SK-N-SH (cell line): ENCODE measurements at regions not wholly inside any gene's neighbourhood (a gene's known extent, or its start where the extent isn't known, plus 50 kb on each side); places are given as distances from the start of the nearest gene placed in this dataset.

ENCODE experiments used
- CTCF ChIA-PET: fragments of 300-600, 350-600 bp; formaldehyde crosslinking; extraction: SDS; loops from one replicate; lab custom pipeline; 2021; lab: Yijun Ruan, JAX
- POLR2A ChIA-PET: fragments of 350-600 bp; sonication (Branson Sonifier 250); formaldehyde crosslinking; extraction: SDS; loops from one replicate; lab custom pipeline; 2020; ENCODE audit warnings: antibody characterized with exemption, inconsistent platforms; lab: Yijun Ruan, JAX
- DNase-seq: peaks from one replicate; pipeline ENCODE4 v3.0.0; 2012
- H2AFZ ChIP-seq: fragments of 200-600 bp; sonication (generic); 2 replicates; pipeline ENCODE4 v1.8.1; 2016; ENCODE audit warnings: antibody characterized with exemption, mild to moderate bottlenecking, low read depth
- H3F3A ChIP-seq: fragments of 200-600 bp; sonication (generic); replicated peaks from 2 replicates; pipeline ENCODE3; 2016; ENCODE audit warnings: antibody characterized with exemption, mild to moderate bottlenecking; ENCODE audit not compliant: insufficient read depth
- H3K27ac ChIP-seq, 2 experiments: fragments of 200-500 bp in 1 of 2; fragments of 200-600 bp in 1 of 2; sonication (Bioruptor generic) in 1 of 2; sonication (generic), shearing (Covaris generic) in 1 of 2; 2 replicates each; pipeline versions ENCODE4 v1.5.1 to v1.6.1; 2014 to 2016; ENCODE audit warnings: low read depth in 2 of 2, inconsistent platforms in 1 of 2, low read length in 1 of 2, mild to moderate bottlenecking in 1 of 2, mixed read lengths in 1 of 2
- H3K27me3 ChIP-seq: fragments of 200-600 bp; sonication (generic), shearing (Covaris generic); 2 replicates; pipeline ENCODE4 v1.6.1; 2016; ENCODE audit warnings: mixed run types; ENCODE audit not compliant: insufficient read depth
- H3K36me3 ChIP-seq, 2 experiments: fragments of 200-500 bp in 1 of 2; fragments of 200-600 bp in 1 of 2; sonication (Bioruptor generic) in 1 of 2; sonication (generic) in 1 of 2; replicated peaks in 1 of 2; 2 replicates each; pipeline versions ENCODE3 to v1.5.1; 2014 to 2016; ENCODE audit warnings: low read length in 1 of 2, mild to moderate bottlenecking in 1 of 2; ENCODE audit not compliant: insufficient read depth in 2 of 2, control insufficient read depth in 1 of 2
- H3K4me1 ChIP-seq, 2 experiments: fragments of 200-500 bp in 1 of 2; fragments of 200-600 bp in 1 of 2; sonication (Bioruptor generic) in 1 of 2; sonication (generic), shearing (Covaris generic) in 1 of 2; 2 replicates each; pipeline versions ENCODE4 v1.5.1 to v1.6.1; 2014 to 2016; ENCODE audit warnings: low read depth in 1 of 2, low read length in 1 of 2, mixed run types in 1 of 2; ENCODE audit not compliant: insufficient read depth in 2 of 2, control insufficient read depth in 1 of 2
- H3K4me2 ChIP-seq: fragments of 200-600 bp; sonication (generic), shearing (Covaris generic); 2 replicates; pipeline ENCODE4 v1.6.1; 2017; ENCODE audit warnings: mixed run types
- H3K4me3 ChIP-seq, 2 experiments: fragments of 200-500 bp in 1 of 2; fragments of 200-600 bp in 1 of 2; sonication (Bioruptor generic) in 1 of 2; sonication (generic), shearing (Covaris generic) in 1 of 2; 2 replicates each; pipeline versions ENCODE4 v1.5.1 to v1.8.1; 2014 to 2016; ENCODE audit warnings: low read depth in 2 of 2, inconsistent platforms in 1 of 2, low read length in 1 of 2, mild to moderate bottlenecking in 1 of 2, mixed read lengths in 1 of 2, moderate library complexity in 1 of 2
- H3K79me2 ChIP-seq: fragments of 200-600 bp; sonication (generic); 2 replicates; pipeline ENCODE4 v1.8.1; 2017; ENCODE audit warnings: mild to moderate bottlenecking; ENCODE audit not compliant: insufficient read depth
- H3K9ac ChIP-seq: fragments of 200-600 bp; sonication (generic); 2 replicates; pipeline ENCODE4 v1.6.1; 2017; ENCODE audit warnings: mixed run types
- H3K9me2 ChIP-seq: fragments of 200-600 bp; sonication (generic); 2 replicates; pipeline ENCODE4 v1.6.1; 2017; ENCODE audit warnings: mixed run types
- H3K9me3 ChIP-seq: fragments of 200-600 bp; sonication (generic); 2 replicates; pipeline ENCODE4 v1.6.1; 2017; ENCODE audit warnings: mixed run types, mild to moderate bottlenecking, moderate library complexity
- H4K20me1 ChIP-seq: fragments of 200-600 bp; sonication (generic); 2 replicates; pipeline ENCODE4 v1.6.1; 2017; ENCODE audit warnings: mild to moderate bottlenecking, mixed run types; ENCODE audit not compliant: insufficient read depth
- ELF1 ChIP-seq: IDR thresholded peaks from 2 replicates; pipeline ENCODE4 v1.4.0; 2012
- EP300 ChIP-seq, 2 experiments: IDR thresholded peaks; 2 replicates each; pipeline versions ENCODE4 v1.4.0 to v1.6.1; 2012; ENCODE audit warnings: borderline replicate concordance in 1 of 2, low read depth in 1 of 2, low read length in 1 of 2
- FOSL2 ChIP-seq: IDR thresholded peaks from 2 replicates; pipeline ENCODE4 v1.4.0; 2012; ENCODE audit warnings: low read depth, mild to moderate bottlenecking, moderate library complexity, borderline replicate concordance
- FOXJ3 ChIP-seq: sonication (generic); formaldehyde crosslinking; IDR thresholded peaks from 2 replicates; pipeline ENCODE4 v1.5.1; 2020; ENCODE audit warnings: mild to moderate bottlenecking, missing genetic modification reagents
- FOXM1 ChIP-seq: IDR thresholded peaks from 2 replicates; pipeline ENCODE4 v1.4.0; 2012; ENCODE audit warnings: low read depth, mild to moderate bottlenecking
- JUND ChIP-seq: IDR thresholded peaks from 2 replicates; pipeline ENCODE4 v1.4.0; 2012
- MEF2A ChIP-seq: IDR thresholded peaks from 2 replicates; pipeline ENCODE4 v1.4.0; 2012; ENCODE audit warnings: low read depth, borderline replicate concordance
- MXI1 ChIP-seq: IDR thresholded peaks from 2 replicates; pipeline ENCODE4 v1.6.1; 2012; ENCODE audit warnings: mild to moderate bottlenecking, low read depth, low read length, improper control_type of control experiment
- POLR2AphosphoS5 ChIP-seq: IDR thresholded peaks from 2 replicates; pipeline ENCODE4 v1.6.1; 2012; ENCODE audit warnings: low read depth, low read length
- RAD21 ChIP-seq: IDR thresholded peaks from 2 replicates; pipeline ENCODE4 v1.6.1; 2012; ENCODE audit warnings: mild to moderate bottlenecking, low read length
- RCOR1 ChIP-seq: fragments of 150-350 bp; IDR thresholded peaks from 2 replicates; pipeline ENCODE4 v1.6.1; 2017; ENCODE audit warnings: antibody characterized with exemption, low read length
- RFX5 ChIP-seq: IDR thresholded peaks from 2 replicates; pipeline ENCODE4 v1.6.1; 2012; ENCODE audit warnings: mild to moderate bottlenecking, improper control_type of control experiment, low read length
- RXRA ChIP-seq: IDR thresholded peaks from 2 replicates; pipeline ENCODE4 v1.4.0; 2012; ENCODE audit warnings: low read depth, mild to moderate bottlenecking, borderline replicate concordance
- SMC3 ChIP-seq: IDR thresholded peaks from 2 replicates; pipeline ENCODE4 v1.6.1; 2012; ENCODE audit warnings: low read depth, low read length, improper control_type of control experiment
- TAF1 ChIP-seq: IDR thresholded peaks from 2 replicates; pipeline ENCODE4 v1.6.1; 2012; ENCODE audit warnings: low read depth, mild to moderate bottlenecking, low read length, moderate library complexity, borderline replicate concordance
- TCF12 ChIP-seq: IDR thresholded peaks from 2 replicates; pipeline ENCODE4 v1.4.0; 2012
- TEAD4 ChIP-seq: IDR thresholded peaks from 2 replicates; pipeline ENCODE4 v1.4.0; 2012; ENCODE audit warnings: mild to moderate bottlenecking, borderline replicate concordance; ENCODE audit not compliant: insufficient read depth
- YY1 ChIP-seq: IDR thresholded peaks from 2 replicates; pipeline ENCODE4 v1.4.0; 2012; ENCODE audit warnings: low read depth, mild to moderate bottlenecking
- WGBS: methylation state at CpG from one replicate; pipeline ENCODE4 v1.1.6; 2017; ENCODE audit warnings: low lambda C conversion rate; 5-methylcytosine and 5-hydroxymethylcytosine counted together
- TF ChIP-seq, protein P1 (sequence below): IDR thresholded peaks from 2 replicates; pipeline ENCODE4; 2012
- TF ChIP-seq, protein P2 (sequence below): fragments of 150-350 bp; IDR thresholded peaks from 2 replicates; pipeline ENCODE4 v1.6.1; 2017; ENCODE audit warnings: antibody characterized with exemption, low read length, low read depth, borderline replicate concordance
- TF ChIP-seq, protein P3 (sequence below): IDR thresholded peaks from 2 replicates; pipeline ENCODE4 v1.6.1; 2012; ENCODE audit warnings: mild to moderate bottlenecking, low read depth, low read length, moderate library complexity
- TF ChIP-seq, protein P4 (sequence below): fragments of 150-350 bp; IDR thresholded peaks from 2 replicates; pipeline ENCODE4 v1.6.1; 2016; ENCODE audit warnings: mild to moderate bottlenecking, low read depth, low read length
- TF ChIP-seq, protein P5 (sequence below): IDR thresholded peaks from 2 replicates; pipeline ENCODE4 v1.4.0; 2012; ENCODE audit warnings: low read depth
- TF ChIP-seq, protein P6 (sequence below): IDR thresholded peaks from 2 replicates; pipeline ENCODE4 v1.4.0; 2012; ENCODE audit warnings: low read depth, borderline replicate concordance
- TF ChIP-seq, protein P7 (sequence below): fragments of 200-600 bp; sonication (generic); IDR thresholded peaks from 2 replicates; pipeline ENCODE4 v1.6.1; 2017; ENCODE audit warnings: antibody characterized with exemption, mild to moderate bottlenecking, moderate library complexity

DNA sequence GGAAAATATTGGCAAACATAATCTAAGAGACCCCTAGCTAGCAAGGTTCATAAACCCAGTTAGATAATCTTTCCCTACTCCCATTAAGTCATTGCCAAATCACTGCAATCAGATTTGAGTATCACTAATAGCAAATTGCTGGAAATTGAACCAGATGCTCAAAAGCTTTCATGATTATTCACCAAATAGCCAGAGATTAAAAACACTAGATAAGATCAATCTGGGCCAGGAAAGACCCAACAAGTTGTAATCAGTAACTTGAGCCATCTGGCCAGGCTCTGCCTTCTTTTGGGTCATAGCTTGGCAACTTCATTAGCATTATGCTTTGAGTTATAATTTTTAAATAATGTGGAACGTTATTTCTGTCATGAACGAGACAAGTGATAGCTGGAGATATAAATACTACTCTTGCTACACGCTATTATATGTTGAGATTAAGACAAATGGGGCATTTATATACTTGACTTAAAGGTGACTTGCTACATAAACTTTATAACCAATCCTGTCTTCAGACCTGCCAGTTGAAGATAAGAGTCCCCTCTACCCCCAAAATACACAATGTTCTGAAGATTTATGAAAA lies 196.6 kb upstream of the EDNRA start:
- CTCF ChIA-PET: no interaction called here
- Histone ChIP-seq H3K4me2 (no peak overlapping the region), H3K9me3 (no peaks in the 10 kb centered on the region), H3K79me2 (no peaks in the 10 kb centered on the region), H2AFZ (no peak overlapping the region), H4K20me1 (no peaks in the 10 kb centered on the region), H3K27ac (peak overlapping the region in 1 of 2 experiments; percentile 47; a peak in 2 of 4 replicates), H3F3A (no peaks in the 10 kb centered on the region), H3K4me3 (no peak overlapping the region), H3K9ac (no peak overlapping the region), H3K27me3 (no peaks in the 10 kb centered on the region), H3K36me3 (no peaks in the 10 kb centered on the region), H3K4me1 (no peaks in the 10 kb centered on the region; a peak in 1 of 4 replicates), H3K9me2 (no peaks in the 10 kb centered on the region)
- peak; percentile 51 for DNase-seq
- POLR2A ChIA-PET: no interaction called here
- WGBS: 13% methylated on average over 3 of the region's 3 CpGs
- peak; percentile 35; the same call in 1 of the 2 replicates for TF ChIP-seq POLR2AphosphoS5
- TF ChIP-seq RCOR1: peak; percentile 88
- TF ChIP-seq FOSL2: no peak
- TF ChIP-seq, protein P1, sequence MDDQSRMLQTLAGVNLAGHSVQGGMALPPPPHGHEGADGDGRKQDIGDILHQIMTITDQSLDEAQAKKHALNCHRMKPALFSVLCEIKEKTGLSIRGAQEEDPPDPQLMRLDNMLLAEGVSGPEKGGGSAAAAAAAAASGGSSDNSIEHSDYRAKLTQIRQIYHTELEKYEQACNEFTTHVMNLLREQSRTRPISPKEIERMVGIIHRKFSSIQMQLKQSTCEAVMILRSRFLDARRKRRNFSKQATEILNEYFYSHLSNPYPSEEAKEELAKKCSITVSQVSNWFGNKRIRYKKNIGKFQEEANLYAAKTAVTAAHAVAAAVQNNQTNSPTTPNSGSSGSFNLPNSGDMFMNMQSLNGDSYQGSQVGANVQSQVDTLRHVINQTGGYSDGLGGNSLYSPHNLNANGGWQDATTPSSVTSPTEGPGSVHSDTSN: no peak
- TF ChIP-seq, protein P2, sequence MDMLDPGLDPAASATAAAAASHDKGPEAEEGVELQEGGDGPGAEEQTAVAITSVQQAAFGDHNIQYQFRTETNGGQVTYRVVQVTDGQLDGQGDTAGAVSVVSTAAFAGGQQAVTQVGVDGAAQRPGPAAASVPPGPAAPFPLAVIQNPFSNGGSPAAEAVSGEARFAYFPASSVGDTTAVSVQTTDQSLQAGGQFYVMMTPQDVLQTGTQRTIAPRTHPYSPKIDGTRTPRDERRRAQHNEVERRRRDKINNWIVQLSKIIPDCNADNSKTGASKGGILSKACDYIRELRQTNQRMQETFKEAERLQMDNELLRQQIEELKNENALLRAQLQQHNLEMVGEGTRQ: no peak
- 0 out of 2 replicates have a peak, but pooled peaks have one; percentile 24 for TF ChIP-seq JUND
- TF ChIP-seq TEAD4: peak; percentile 56; the same call in 1 of the 2 replicates
- peak; percentile 73 for TF ChIP-seq TCF12
- TF ChIP-seq FOXM1: no peak
- TF ChIP-seq MEF2A: no peak
- TF ChIP-seq, protein P3, sequence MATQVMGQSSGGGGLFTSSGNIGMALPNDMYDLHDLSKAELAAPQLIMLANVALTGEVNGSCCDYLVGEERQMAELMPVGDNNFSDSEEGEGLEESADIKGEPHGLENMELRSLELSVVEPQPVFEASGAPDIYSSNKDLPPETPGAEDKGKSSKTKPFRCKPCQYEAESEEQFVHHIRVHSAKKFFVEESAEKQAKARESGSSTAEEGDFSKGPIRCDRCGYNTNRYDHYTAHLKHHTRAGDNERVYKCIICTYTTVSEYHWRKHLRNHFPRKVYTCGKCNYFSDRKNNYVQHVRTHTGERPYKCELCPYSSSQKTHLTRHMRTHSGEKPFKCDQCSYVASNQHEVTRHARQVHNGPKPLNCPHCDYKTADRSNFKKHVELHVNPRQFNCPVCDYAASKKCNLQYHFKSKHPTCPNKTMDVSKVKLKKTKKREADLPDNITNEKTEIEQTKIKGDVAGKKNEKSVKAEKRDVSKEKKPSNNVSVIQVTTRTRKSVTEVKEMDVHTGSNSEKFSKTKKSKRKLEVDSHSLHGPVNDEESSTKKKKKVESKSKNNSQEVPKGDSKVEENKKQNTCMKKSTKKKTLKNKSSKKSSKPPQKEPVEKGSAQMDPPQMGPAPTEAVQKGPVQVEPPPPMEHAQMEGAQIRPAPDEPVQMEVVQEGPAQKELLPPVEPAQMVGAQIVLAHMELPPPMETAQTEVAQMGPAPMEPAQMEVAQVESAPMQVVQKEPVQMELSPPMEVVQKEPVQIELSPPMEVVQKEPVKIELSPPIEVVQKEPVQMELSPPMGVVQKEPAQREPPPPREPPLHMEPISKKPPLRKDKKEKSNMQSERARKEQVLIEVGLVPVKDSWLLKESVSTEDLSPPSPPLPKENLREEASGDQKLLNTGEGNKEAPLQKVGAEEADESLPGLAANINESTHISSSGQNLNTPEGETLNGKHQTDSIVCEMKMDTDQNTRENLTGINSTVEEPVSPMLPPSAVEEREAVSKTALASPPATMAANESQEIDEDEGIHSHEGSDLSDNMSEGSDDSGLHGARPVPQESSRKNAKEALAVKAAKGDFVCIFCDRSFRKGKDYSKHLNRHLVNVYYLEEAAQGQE: no peak
- no peak for TF ChIP-seq SMC3
- TF ChIP-seq, protein P4, sequence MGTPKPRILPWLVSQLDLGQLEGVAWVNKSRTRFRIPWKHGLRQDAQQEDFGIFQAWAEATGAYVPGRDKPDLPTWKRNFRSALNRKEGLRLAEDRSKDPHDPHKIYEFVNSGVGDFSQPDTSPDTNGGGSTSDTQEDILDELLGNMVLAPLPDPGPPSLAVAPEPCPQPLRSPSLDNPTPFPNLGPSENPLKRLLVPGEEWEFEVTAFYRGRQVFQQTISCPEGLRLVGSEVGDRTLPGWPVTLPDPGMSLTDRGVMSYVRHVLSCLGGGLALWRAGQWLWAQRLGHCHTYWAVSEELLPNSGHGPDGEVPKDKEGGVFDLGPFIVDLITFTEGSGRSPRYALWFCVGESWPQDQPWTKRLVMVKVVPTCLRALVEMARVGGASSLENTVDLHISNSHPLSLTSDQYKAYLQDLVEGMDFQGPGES: no peak
- TF ChIP-seq RAD21: no peak
- no peak for TF ChIP-seq YY1
- no peak for TF ChIP-seq MXI1
- no peak for TF ChIP-seq RXRA
- no peak for TF ChIP-seq FOXJ3 (CRISPR knock-in tag)
- no peak for TF ChIP-seq TAF1
- peak in 1 of 2 experiments; percentile 85; a peak in 3 of 4 replicates for TF ChIP-seq EP300 (IDR thresholded peaks at IDR 0.05; ENCODE audit: borderline replicate concordance in 1 of 2, low read depth in 1 of 2, low read length in 1 of 2)
- no peak for TF ChIP-seq ELF1
- TF ChIP-seq, protein P5, sequence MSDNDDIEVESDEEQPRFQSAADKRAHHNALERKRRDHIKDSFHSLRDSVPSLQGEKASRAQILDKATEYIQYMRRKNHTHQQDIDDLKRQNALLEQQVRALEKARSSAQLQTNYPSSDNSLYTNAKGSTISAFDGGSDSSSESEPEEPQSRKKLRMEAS: no peak
- TF ChIP-seq, protein P6, sequence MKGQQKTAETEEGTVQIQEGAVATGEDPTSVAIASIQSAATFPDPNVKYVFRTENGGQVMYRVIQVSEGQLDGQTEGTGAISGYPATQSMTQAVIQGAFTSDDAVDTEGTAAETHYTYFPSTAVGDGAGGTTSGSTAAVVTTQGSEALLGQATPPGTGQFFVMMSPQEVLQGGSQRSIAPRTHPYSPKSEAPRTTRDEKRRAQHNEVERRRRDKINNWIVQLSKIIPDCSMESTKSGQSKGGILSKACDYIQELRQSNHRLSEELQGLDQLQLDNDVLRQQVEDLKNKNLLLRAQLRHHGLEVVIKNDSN: no peak
- TF ChIP-seq RFX5: no peak
- TF ChIP-seq, protein P7, sequence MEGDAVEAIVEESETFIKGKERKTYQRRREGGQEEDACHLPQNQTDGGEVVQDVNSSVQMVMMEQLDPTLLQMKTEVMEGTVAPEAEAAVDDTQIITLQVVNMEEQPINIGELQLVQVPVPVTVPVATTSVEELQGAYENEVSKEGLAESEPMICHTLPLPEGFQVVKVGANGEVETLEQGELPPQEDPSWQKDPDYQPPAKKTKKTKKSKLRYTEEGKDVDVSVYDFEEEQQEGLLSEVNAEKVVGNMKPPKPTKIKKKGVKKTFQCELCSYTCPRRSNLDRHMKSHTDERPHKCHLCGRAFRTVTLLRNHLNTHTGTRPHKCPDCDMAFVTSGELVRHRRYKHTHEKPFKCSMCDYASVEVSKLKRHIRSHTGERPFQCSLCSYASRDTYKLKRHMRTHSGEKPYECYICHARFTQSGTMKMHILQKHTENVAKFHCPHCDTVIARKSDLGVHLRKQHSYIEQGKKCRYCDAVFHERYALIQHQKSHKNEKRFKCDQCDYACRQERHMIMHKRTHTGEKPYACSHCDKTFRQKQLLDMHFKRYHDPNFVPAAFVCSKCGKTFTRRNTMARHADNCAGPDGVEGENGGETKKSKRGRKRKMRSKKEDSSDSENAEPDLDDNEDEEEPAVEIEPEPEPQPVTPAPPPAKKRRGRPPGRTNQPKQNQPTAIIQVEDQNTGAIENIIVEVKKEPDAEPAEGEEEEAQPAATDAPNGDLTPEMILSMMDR: no peak
